Stomach (tissue), 8 donors: ENCODE measurements at regions not wholly inside any gene's neighbourhood (a gene's known extent, or its start where the extent isn't known, plus 50 kb on each side); places are given as distances from the start of the nearest gene placed in this dataset.

Experiments used
- DNase-seq, 2 donors: peaks; one replicate each; pipeline versions ENCODE4 v3.0.0 to v3.0.0-alpha.2; 2013 to 2019
- H3K27ac ChIP-seq, 5 donors: fragments of 200-600 bp in 4 of 5; sonication (generic) in 4 of 5; one replicate each; pipeline ENCODE4 v1.5.1; 2013 to 2019; ENCODE audit warnings: mild to moderate bottlenecking in 1 of 5, moderate library complexity in 1 of 5
- H3K27me3 ChIP-seq, 3 donors: fragments of 200-600 bp; sonication (generic); one replicate each; pipeline ENCODE4 v1.5.1; 2017 to 2019; ENCODE audit warnings: mixed run types in 1 of 3
- H3K36me3 ChIP-seq, 4 donors: fragments of 200-600 bp; sonication (generic); 1 replicate in 3 of 4; 2 replicates in 1 of 4; pipeline ENCODE4 v1.5.1; 2016 to 2019
- H3K4me1 ChIP-seq, 4 donors: fragments of 200-600 bp; sonication (generic); one replicate each; pipeline ENCODE4 v1.5.1; 2016 to 2019
- H3K4me3 ChIP-seq, 4 donors: fragments of 200-600 bp; sonication (generic) in 3 of 4; one replicate each; pipeline ENCODE4 v1.5.1; 2016 to 2019; ENCODE audit warnings: mild to moderate bottlenecking in 1 of 4
- H3K9me3 ChIP-seq, 4 donors: fragments of 200-600 bp; sonication (generic); one replicate each; pipeline ENCODE4 v1.5.1; 2016 to 2019
- EP300 ChIP-seq: sonication (generic); formaldehyde crosslinking; IDR thresholded peaks from one replicate; pipeline ENCODE4 v1.6.1; 2017; ENCODE audit warnings: antibody characterized with exemption
- POLR2A ChIP-seq, 4 donors: fragments of 450-650 bp; IDR thresholded peaks; one replicate each; pipeline ENCODE4 v1.6.1; 2016; ENCODE audit warnings: antibody characterized with exemption in 4 of 4, control low read depth in 2 of 4, mild to moderate bottlenecking in 1 of 4, moderate library complexity in 1 of 4
- POLR2AphosphoS5 ChIP-seq, 3 donors: sonication (generic); formaldehyde crosslinking; IDR thresholded peaks; one replicate each; pipeline ENCODE4 v1.6.1; 2016; ENCODE audit warnings: antibody characterized with exemption in 3 of 3
- WGBS, 5 donors: extraction: QIAGEN DNeasy Blood & Tissue Kit in 3 of 5; methylation state at CpG; one replicate each; pipeline versions ENCODE4 v1.1.5 to v1.1.7; 2013 to 2018; 5-methylcytosine and 5-hydroxymethylcytosine counted together
- intact Hi-C: fragments of 100-400 bp; cut with DNase I; formaldehyde crosslinking; loops from one replicate; pipeline ENCODE4 v1.15.1; 2023; ENCODE audit warnings: low total_unique reads
- TF ChIP-seq, protein P1 (sequence below), 7 experiments: fragments of 450-650 bp in 4 of 7; fragments of 200-600 bp in 3 of 7; sonication (generic) in 3 of 7; IDR thresholded peaks; one replicate each; pipeline ENCODE4 v1.5.1; 2016 to 2019; ENCODE audit warnings: antibody characterized with exemption in 7 of 7, control low read depth in 2 of 7, mild to moderate bottlenecking in 1 of 7
- donor health status: healthy with polysubstance abuse.
- donor health status: Bipolar disorder and iron deficiency.
- donor health status: healthy.

DNA sequence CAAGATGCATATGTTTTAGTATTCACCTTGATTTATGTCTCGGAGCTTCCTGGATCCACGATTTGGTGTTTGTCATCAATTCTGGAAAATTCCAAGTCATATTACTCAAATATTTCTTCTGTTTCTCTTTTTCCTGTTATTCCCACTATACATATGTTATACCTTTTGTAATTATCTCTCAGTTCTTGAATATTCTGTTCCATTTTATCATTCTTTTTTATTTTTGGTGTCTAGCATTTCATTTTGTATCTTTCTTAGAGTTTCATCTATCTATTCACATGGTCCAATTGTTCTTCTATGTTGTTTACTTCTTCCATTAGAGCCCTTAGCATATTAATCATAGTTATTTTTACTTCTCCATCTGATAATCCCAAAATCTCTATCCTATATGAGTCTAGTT is 637.8 kb upstream of the GRAMD2B start:
- no peak overlapping the region for H3K27ac ChIP-seq
- H3K4me3 ChIP-seq, result no peak overlapping the region
- WGBS, 5 donors, result 78 to 89% (median 87%) methylated on average over 2 of the region's 2 CpGs
- no peaks in the 10 kb centered on the region for H3K27me3 ChIP-seq
- H3K36me3 ChIP-seq, result no peaks in the 10 kb centered on the region
- no peaks in the 10 kb centered on the region for H3K4me1 ChIP-seq
- H3K9me3 ChIP-seq, result no peaks in the 10 kb centered on the region
- intact Hi-C loops, result no loop called here
- TF ChIP-seq POLR2AphosphoS5 (IDR thresholded peaks at IDR 0.05), result no peak
- DNase-seq, result no peak

DNA sequence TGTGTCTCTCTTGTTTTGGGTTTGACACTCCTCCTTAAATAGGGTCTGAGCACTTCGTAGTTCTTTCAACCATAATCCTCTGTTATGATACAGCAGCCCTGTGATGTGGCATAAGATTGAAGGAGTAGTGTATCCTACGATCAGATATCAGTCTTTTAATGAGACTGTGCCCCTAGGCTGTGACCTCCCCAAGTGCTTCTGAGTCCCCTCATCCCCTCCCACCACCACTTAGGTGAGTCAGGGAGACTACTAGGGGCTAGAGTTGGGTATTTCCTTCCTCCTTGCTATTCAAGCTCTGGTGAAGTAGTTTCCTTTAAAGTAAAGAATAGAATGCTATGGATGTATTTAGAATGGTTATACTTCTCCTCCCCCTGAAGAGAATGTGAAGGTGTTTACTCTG is 637.2 kb upstream of the GRAMD2B start:
- H3K9me3 ChIP-seq, result no peaks in the 10 kb centered on the region
- DNase-seq, result no peak
- 51 to 75% (median 71%) methylated on average over 2 of the region's 2 CpGs for WGBS, 5 donors
- no peaks in the 10 kb centered on the region for H3K4me1 ChIP-seq
- H3K27me3 ChIP-seq, result no peaks in the 10 kb centered on the region
- TF ChIP-seq POLR2A (IDR thresholded peaks at IDR 0.05), result no peak
- TF ChIP-seq, protein P1, sequence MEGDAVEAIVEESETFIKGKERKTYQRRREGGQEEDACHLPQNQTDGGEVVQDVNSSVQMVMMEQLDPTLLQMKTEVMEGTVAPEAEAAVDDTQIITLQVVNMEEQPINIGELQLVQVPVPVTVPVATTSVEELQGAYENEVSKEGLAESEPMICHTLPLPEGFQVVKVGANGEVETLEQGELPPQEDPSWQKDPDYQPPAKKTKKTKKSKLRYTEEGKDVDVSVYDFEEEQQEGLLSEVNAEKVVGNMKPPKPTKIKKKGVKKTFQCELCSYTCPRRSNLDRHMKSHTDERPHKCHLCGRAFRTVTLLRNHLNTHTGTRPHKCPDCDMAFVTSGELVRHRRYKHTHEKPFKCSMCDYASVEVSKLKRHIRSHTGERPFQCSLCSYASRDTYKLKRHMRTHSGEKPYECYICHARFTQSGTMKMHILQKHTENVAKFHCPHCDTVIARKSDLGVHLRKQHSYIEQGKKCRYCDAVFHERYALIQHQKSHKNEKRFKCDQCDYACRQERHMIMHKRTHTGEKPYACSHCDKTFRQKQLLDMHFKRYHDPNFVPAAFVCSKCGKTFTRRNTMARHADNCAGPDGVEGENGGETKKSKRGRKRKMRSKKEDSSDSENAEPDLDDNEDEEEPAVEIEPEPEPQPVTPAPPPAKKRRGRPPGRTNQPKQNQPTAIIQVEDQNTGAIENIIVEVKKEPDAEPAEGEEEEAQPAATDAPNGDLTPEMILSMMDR (IDR thresholded peaks at IDR 0.05), result no peak
- no peak for TF ChIP-seq EP300
- TF ChIP-seq POLR2AphosphoS5 (IDR thresholded peaks at IDR 0.05), result no peak
- H3K27ac ChIP-seq, result no peak overlapping the region
- intact Hi-C loops, result no loop called here
- H3K4me3 ChIP-seq, result no peak overlapping the region
- H3K36me3 ChIP-seq, result no peaks in the 10 kb centered on the region

DNA sequence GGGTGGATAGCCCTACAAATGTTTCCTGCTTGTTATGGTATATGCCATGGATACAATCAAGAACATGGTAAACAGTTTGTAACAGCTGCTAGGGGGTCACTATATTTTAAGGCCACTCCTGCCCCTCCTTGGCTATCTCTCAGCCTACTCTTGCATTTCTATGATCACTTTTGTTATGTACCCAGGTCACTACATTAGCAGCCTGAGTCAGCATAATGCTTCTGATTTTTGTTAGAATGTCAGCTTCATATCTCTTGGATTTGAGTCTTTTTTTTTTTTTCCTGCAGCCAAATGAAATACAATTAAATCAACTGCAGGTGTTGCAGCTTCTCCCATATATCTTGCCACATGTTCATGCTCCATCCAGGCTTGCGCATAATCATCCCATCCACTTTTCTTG is 629.7 kb upstream of the GRAMD2B start:
- no peak overlapping the region for H3K27ac ChIP-seq
- no peak for TF ChIP-seq POLR2AphosphoS5 (IDR thresholded peaks at IDR 0.05)
- TF ChIP-seq POLR2A (IDR thresholded peaks at IDR 0.05), result no peak
- TF ChIP-seq EP300, result no peak
- TF ChIP-seq, protein P1 (IDR thresholded peaks at IDR 0.05), result no peak
- WGBS, 5 donors, result 97 to 100% (median 100%) methylated on average over 1 of the region's 1 CpG
- no peaks in the 10 kb centered on the region for H3K9me3 ChIP-seq
- intact Hi-C loops, result no loop called here
- DNase-seq, result no peak
- H3K36me3 ChIP-seq, result no peaks in the 10 kb centered on the region
- no peak overlapping the region for H3K4me3 ChIP-seq
- no peaks in the 10 kb centered on the region for H3K4me1 ChIP-seq
- no peaks in the 10 kb centered on the region for H3K27me3 ChIP-seq

DNA sequence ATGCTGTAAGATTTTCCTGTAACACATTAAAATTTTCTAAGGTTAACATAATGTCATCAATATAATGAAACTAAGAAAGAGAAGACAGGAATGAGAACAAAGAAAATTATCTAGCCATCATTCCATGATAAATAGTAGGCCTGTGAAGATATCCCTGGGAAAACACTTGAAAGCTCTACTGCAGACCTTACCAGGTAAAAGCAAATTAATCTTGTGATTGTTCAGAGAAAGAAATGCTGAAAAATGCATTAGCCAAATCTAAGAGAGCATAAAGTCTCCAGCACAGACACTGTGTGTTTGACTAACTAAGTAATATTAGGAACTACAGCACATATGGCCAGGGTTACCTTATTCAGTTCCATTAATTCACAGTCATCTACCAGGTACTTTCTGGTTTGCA is 628.3 kb upstream of the GRAMD2B start:
- Histone ChIP-seq H3K27me3 (no peaks in the 10 kb centered on the region), H3K4me1 (no peaks in the 10 kb centered on the region), H3K9me3 (no peaks in the 10 kb centered on the region), H3K27ac (no peak overlapping the region), H3K4me3 (no peak overlapping the region), H3K36me3 (no peaks in the 10 kb centered on the region)
- TF ChIP-seq POLR2AphosphoS5 (IDR thresholded peaks at IDR 0.05) (no peak), EP300 (no peak), POLR2A (IDR thresholded peaks at IDR 0.05) (no peak)
- TF ChIP-seq, protein P1 (IDR thresholded peaks at IDR 0.05), result no peak
- no peak for DNase-seq
- intact Hi-C loops, result no loop called here

DNA sequence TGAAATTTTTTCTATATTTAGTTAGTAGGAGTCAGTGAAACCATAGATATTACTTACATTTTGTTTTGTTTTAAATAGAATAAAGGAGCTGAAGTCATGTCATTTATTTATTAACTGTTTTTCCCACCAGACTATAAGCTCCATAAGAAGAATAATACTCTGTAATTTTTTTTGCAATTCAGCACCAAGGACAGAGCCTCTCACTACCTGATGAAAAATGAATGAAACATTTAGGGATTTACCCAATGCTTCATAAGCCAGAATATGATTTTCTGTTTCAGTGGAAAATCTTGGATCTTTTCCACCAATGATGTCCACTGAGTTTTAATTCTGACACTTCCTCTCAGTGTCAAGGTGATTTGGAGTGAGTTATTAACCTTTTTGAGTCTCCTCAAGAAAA is 624.9 kb upstream of the GRAMD2B start:
- intact Hi-C loops, result no loop called here
- no peaks in the 10 kb centered on the region for H3K4me1 ChIP-seq
- no peak overlapping the region for H3K4me3 ChIP-seq
- H3K27me3 ChIP-seq, result no peaks in the 10 kb centered on the region
- H3K36me3 ChIP-seq, result no peaks in the 10 kb centered on the region
- peak in 1 of 2 donors; percentile 71 for DNase-seq
- H3K27ac ChIP-seq, result no peak overlapping the region
- TF ChIP-seq POLR2AphosphoS5 (IDR thresholded peaks at IDR 0.05), result no peak
- no peak for TF ChIP-seq POLR2A (IDR thresholded peaks at IDR 0.05)
- no peak for TF ChIP-seq EP300
- TF ChIP-seq, protein P1 (IDR thresholded peaks at IDR 0.05), result no peak
- no peaks in the 10 kb centered on the region for H3K9me3 ChIP-seq
